GM11168 (cell line): ENCODE measurements at regions not wholly inside any gene's neighbourhood (a gene's known extent, or its start where the extent isn't known, plus 50 kb on each side); places are given as distances from the start of the nearest gene placed in this dataset.

Experiments
- in situ Hi-C: fragments of 300-500 bp; cut with MboI; formaldehyde crosslinking; loops from one replicate; pipeline ENCODE4 v1.12.0; 2022; ENCODE audit warnings: low sequenced_read_pairs; ENCODE audit not compliant: unreplicated experiment

GRCh38 chr12:126860210-126860609, 1406.8 kb upstream of the TMEM132C start:
- in situ Hi-C loops: loop anchor here (25.0 kb wide), 1 partner anchor 1323 kb away; no protein-coding TSS in a partner anchor

DNA sequence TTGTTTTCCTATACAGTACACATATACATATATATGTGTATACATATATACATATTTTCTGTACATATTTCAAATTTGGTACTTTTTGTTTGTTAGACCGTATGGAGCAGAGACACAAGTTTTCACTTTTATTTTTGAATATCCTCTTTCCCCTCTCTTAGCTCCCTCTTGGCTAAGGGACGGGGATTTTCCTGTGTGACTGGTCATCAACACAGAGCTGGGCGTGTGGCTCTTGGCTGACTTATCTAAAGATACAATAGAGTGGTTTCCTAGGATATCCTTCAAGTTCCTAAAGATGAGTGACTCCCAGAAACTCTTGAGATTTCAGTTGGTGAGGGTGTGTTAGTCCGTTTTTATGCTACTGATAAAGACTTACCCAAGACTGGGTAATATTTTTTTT, 1404.5 kb upstream of the TMEM132C start:
- in situ Hi-C loops: loop anchor here (25.0 kb wide), 1 partner anchor 1325 kb away; no protein-coding TSS in a partner anchor

- in situ Hi-C loops: loop anchor here (25.0 kb wide), 1 partner anchor 1332 kb away; no protein-coding TSS in a partner anchor
Observed at GRCh38 chr12:126869644-126870043, 1397.3 kb upstream of the TMEM132C start.

GRCh38 chr12:126873701-126874100, 1393.3 kb upstream of the TMEM132C start:
- in situ Hi-C loops: loop anchor here (25.0 kb wide), 1 partner anchor 1336 kb away; no protein-coding TSS in a partner anchor

DNA sequence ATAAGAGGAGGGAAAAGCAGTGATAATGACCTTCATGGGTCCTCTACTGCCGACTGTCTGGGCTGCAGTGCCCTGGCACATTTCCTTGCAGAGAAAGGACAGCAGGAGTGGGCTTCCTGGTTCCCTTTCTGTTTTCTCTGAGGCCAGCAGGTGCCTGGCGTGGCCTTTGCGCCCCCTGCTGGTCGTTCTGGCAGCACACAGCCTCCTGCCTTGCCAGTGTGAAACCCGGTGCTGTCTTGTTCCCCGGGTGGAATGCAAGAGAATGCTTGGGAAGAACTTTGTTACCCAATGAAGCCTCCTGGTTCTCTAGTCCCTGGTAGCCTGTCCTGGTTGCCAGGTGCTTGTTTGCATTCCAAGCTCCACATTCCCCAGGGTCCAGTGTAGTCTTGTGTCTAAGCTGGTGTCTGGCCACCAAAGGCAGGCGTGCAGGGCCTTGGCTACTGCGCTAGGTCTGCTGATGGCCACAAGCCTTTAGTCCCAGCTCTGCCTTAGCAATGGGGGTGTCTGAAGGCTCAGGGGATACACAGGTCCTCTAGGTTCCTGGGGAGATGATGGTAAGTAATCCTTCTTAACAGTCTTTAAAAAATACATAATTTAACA, 1392.4 kb upstream of the TMEM132C start:
- in situ Hi-C loops: loop anchor here (25.0 kb wide), 1 partner anchor 1337 kb away; no protein-coding TSS in a partner anchor

GRCh38 chr12:126879842-126880241, 1387.1 kb upstream of the TMEM132C start:
- in situ Hi-C loops: no loop called here

GRCh38 chr12:126883697-126884096, 1383.3 kb upstream of the TMEM132C start:
- in situ Hi-C loops: no loop called here

DNA sequence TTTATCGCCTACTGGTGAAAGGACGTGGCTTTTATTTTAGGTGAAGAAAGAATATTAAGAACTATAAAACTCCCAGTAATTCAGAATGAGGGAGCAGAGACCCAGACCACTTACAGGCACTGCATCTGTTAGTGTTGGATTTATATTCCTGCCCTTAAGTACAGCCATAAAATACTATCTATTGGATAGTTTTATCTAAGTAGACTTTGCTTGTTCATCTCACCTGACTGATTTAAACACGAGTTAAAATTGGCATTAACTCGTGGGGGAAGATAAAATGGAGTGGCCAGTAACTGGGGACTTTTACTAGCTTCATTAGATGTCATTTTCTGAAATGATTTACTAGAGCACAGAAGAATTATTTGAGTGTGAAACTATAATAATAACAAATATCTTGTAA, 1377.5 kb upstream of the TMEM132C start:
- in situ Hi-C loops: no loop called here

DNA sequence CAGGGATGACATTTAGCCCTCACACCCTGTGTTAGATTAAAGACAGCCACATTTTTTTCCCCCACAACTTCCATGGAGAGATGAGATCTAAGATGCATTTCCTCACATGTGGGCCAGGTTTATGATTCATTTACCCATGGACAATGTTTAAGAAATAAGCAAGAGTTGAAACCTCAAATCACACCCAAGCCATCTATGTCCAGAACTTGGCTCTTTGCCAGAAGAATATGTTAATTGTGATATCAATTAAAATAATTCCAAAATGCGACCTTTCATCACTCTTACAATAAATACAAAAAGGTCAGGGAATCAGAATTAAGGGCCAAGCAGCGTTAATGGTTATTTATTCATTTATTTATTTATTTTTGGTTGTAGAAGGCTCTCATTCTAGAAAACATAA, 1376.9 kb upstream of the TMEM132C start:
- in situ Hi-C loops: no loop called here

DNA sequence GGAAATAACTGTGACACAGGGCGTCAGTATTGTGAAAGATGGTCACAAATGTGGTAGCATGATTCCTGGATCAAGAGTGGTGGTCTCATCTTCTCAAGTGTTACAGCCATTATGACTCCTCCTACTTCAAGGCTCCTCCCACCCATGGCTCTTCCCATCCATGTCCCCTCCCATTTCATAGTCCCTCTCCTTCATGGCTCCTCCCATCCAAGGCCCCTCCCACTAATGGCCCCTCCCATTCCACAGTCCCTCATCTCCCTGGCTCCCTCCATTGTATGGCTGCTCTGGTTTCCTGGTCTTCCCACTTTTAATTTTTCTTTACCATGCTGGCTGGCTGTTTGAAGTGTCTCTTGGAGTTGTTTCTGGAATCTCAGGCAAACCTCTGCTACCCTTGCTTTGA, 1375.2 kb upstream of the TMEM132C start:
- in situ Hi-C loops: no loop called here

DNA sequence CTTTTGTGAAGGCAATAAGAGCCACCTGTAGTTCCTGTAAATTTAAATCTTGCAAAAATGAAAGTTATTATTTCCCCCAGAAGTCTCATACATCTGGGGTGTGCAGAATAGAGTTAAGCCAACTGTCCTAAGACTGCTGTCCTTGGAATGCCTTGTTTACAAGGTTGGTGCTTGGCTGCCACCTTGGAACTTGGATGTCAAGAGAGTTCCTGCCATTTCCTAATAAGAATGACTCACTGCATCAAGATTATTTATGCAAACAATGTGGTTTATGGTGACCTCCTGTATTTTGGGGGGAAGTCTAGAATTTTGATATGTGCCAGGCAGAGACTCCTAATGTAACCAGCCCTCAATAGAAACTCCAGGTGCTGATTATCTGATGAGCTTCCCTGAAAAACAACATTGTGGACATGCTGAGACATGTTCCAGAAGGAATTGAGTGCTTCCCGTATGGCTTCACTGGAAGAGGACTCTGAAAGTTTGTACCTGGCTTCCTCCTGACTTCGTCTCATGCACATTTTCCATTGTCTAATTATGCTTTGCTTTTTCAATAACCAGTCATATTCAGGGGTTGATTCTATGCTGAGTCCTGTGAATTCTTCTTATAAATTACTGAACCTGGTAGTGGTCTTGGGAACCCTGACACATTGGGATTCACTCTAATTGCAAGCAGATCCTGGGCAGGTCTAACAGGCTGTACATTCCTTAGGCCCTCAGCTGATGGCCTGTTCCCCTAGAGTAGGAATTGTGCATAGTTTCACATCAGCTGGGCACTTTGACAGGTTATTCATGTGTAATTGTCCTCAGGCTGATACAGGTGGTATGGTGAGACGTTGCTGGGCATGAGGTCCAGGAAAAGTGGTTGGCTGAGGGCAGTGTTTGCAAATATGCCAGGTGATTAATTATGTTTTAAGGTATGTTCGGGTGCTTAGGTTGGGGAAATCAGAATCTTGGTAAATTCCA, 1370.7 kb upstream of the TMEM132C start:
- in situ Hi-C loops: no loop called here

- in situ Hi-C loops: no loop called here
Observed at GRCh38 chr12:126897102-126897501, 1369.9 kb upstream of the TMEM132C start.

DNA sequence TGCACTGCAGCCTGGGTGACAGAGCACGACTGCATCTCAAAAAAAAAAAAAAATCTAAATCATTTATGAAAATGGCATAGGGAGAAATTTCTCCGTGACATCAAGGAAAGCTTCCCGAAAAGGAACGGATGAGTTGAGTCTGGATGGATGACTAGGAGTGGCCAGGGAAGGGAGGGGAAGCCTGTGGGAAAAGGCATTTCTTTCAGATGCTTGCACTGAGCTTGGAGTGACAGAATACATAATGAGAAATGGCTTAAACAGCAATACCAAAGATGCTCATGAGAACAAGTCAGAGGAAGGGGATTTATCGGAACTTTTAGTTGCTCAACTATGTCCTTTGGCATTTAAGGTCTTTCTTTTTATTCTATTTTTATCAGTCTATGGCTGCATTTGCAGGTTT, 1369.2 kb upstream of the TMEM132C start:
- in situ Hi-C loops: no loop called here

DNA sequence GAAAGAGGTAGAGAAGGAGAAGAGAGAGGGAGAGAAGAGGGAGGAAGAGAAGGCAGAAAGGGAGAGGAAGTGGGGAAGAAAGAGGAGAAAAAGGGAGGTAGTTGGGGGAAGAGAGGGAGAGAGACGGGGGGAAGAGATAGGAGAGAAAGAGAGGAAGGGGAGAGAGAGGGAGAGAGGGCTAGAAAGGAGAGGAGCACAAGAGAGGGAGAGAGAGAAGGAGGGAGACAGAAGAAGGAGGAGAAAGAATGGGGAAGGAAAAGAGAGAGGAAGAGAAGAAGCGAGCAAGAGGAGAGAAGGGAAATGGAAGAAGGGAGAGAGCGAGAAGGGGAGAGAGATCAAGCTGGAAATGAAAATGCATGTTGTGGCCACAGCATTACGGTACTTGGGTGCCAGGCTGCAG, 1368.4 kb upstream of the TMEM132C start:
- in situ Hi-C loops: no loop called here

DNA sequence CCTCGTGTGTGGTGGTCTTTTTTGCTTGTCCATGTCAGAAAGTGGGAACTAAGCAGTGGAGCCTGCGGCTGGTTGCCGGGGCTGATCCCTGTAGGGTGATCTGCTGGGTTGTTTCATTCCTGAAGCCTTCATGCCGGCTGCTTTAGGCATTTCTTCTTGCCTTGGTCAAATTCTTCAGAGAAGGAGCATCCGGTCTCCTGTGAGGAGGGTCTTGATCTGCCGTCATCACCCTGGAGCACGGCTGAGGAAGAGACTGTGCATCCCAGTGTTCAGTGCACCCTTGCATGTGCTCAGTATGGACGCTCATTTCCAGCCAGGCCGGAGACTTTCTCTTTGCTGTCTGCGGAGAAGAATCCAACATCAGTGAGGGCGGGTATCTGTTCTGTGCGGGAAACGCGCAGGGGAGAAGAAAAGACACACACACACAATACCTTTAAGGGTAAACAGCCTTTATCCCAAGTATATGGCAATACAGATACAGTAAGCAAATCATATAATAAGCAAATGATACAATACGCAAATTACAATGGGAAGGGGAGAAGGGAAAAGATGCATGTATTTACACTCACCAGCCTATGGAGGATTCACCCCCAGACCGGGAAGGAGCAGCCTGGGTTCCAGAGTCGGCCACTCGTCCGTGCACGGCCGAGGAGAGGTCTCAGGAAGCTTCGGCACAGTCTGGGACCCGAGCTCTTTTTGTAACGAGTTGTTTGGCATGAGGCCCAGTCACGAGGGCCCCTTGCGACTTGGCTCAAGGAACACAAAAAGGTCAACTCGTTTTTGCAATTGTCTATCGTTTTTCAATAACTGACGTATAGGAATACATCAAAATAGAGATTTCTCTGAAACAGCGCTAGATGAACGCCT, 1366.8 kb upstream of the TMEM132C start:
- in situ Hi-C loops: loop anchor here (25.0 kb wide), 1 partner anchor 462 kb away; no protein-coding TSS in a partner anchor

DNA sequence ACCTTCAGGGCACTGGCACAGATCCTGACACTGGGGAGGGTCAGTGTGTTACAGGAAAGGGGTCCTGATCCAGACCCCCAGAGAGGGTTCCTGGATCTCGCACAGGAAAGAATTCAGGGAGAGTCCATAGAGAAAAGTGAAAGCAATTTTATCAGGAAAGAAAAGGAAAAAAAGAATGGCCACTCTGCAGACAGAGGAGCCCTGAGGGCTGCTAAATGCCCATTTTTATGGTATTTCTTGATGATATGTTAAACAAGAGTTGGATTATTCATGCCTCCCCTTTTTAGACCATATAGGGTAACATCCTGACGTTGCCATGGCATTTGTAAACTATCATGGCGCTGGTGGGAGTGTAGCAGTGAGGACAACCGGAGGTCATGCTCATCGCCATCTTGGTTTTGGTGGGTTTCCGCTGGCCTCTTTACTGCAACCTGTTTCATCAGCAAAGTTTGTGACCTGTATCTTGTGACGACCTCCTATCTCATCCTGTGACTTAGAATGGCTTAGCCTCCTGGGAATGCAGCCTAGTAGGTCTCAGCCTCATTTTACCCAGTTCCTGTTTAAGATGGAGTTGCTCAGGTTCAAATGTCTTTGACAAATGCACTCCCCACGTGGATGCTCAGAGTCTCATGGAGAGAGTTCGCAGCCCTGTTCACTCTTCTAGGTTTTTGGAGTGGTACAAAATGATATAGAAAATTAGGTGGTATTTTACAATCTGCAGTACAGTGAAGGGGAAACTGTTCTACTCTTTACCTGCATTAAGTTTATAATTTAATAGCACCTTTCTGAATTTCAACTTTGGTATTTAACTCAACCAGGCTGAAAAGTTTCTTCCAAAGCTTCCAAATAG, 1363.7 kb upstream of the TMEM132C start:
- in situ Hi-C loops: loop anchor here (25.0 kb wide), 1 partner anchor 459 kb away; no protein-coding TSS in a partner anchor

DNA sequence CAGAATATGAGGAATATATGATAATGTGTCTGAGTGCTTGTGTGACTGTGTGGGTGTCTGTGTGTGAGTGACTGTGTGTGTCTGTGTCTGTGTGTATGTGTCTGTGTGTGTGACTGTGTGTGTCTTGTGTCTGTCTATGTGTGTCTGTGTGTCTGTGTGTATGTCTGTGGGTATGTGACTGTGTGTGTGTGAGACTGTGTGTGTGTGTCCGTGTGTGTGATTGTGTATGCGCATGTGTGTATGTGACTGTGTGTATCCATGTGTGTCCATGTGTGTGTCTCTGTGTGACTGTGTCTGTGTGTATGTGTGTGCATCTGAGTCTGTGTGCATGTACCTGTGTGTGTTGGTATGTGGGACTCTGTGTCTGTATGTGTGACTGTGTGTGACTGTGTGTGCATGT, 1361.2 kb upstream of the TMEM132C start:
- in situ Hi-C loops: loop anchor here (25.0 kb wide), 1 partner anchor 457 kb away; no protein-coding TSS in a partner anchor

GRCh38 chr12:126907900-126908764, 1358.8 kb upstream of the TMEM132C start:
- in situ Hi-C loops: loop anchor here (25.0 kb wide), 1 partner anchor 454 kb away; no protein-coding TSS in a partner anchor
